GM21367 (cell line): ENCODE measurements at regions not wholly inside any gene's neighbourhood (a gene's known extent, or its start where the extent isn't known, plus 50 kb on each side); places are given as distances from the start of the nearest gene placed in this dataset.

Experiments used
- ATAC-seq: cut with Tn5 transposase; IDR thresholded peaks from one replicate; pipeline ENCODE4 v1.9.1; 2021; ENCODE audit not compliant: unreplicated experiment

GRCh38 chr12:28104903-28105864, 85.1 kb upstream of the CCDC91 start:
- no peak for ATAC-seq

- no peak for ATAC-seq
Observed at GRCh38 chr12:28107679-28108078, 82.6 kb upstream of the CCDC91 start.

- no peak for ATAC-seq
Observed at GRCh38 chr12:28108599-28108998, 81.7 kb upstream of the CCDC91 start.

GRCh38 chr12:28110329-28110728, 79.9 kb upstream of the CCDC91 start:
- ATAC-seq: no peak

GRCh38 chr12:28114488-28114887, 75.8 kb upstream of the CCDC91 start:
- ATAC-seq: no peak

GRCh38 chr12:28121433-28121832, 68.8 kb upstream of the CCDC91 start:
- ATAC-seq: no peak

GRCh38 chr12:28121899-28122655, 68.2 kb upstream of the CCDC91 start:
- ATAC-seq: no peak

- ATAC-seq: no peak
Observed at GRCh38 chr12:28122756-28123155, 67.5 kb upstream of the CCDC91 start.

GRCh38 chr12:28127455-28127854, 62.8 kb upstream of the CCDC91 start:
- no peak for ATAC-seq

- ATAC-seq: no peak
Observed at GRCh38 chr12:28129031-28129430, 61.2 kb upstream of the CCDC91 start.

- ATAC-seq: no peak
Observed at GRCh38 chr12:28130234-28130624, 60.0 kb upstream of the CCDC91 start.

GRCh38 chr12:28130625-28131598, 59.3 kb upstream of the CCDC91 start:
- no peak for ATAC-seq

GRCh38 chr12:28132398-28132797, 57.9 kb upstream of the CCDC91 start:
- ATAC-seq: no peak

- ATAC-seq: no peak
Observed at GRCh38 chr12:28135801-28136439, 54.3 kb upstream of the CCDC91 start.

GRCh38 chr12:28137414-28137813, 52.8 kb upstream of the CCDC91 start:
- ATAC-seq: no peak

GRCh38 chr12:28140404-28140803, 49.9 kb upstream of the CCDC91 start:
- ATAC-seq: no peak
